ENCODE measurements at regions not wholly inside any gene's neighbourhood (a gene's known extent, or its start where the extent isn't known, plus 50 kb on each side); places are given as distances from the start of the nearest gene placed in this dataset.

DNA sequence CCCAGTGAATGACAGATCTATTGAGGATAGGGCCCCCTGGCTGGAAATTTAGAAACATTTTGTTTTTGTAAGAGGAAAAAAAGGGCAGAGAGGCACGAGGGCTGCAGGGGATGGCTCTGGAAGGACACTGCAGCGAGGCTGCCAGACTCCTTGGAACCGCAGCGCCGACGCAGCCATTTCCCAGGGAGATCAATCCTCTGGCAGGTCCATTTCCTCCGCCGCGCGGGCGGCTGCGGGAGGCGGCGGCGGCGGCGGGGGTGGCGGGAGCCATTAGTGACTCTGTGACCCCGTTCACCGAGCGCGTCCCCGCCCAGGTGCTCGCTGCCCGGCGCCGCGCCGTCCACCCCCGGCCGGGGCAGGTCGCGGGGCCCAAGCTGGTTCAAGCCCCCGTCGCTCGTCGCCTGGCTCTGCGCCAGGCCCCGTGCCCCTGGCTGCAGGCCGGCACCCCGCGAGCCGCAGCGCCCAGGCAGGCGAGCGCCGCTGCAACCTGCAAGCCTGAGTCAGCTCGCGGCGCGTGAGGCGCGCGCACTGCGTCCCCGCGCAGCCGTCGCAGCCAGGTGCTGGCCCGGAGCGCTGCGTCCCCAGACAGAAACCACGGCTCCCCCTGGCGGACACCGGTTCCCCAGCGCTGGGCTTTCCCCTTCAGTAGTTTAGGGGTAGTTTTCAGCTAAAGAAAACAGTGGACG lies 192.6 kb downstream of the KATNAL1 start (continued):
- TF ChIP-seq SP1 (CRISPR knock-in tag; conservative IDR thresholded peaks at IDR 0.05) (peak; percentile 43; the same call in 1 of the 2 replicates), FOXP1 (CRISPR knock-in tag; IDR thresholded peaks at IDR 0.05; ENCODE audit: borderline replicate concordance) (peak; percentile 59; the same call in 1 of the 2 replicates)

DNA sequence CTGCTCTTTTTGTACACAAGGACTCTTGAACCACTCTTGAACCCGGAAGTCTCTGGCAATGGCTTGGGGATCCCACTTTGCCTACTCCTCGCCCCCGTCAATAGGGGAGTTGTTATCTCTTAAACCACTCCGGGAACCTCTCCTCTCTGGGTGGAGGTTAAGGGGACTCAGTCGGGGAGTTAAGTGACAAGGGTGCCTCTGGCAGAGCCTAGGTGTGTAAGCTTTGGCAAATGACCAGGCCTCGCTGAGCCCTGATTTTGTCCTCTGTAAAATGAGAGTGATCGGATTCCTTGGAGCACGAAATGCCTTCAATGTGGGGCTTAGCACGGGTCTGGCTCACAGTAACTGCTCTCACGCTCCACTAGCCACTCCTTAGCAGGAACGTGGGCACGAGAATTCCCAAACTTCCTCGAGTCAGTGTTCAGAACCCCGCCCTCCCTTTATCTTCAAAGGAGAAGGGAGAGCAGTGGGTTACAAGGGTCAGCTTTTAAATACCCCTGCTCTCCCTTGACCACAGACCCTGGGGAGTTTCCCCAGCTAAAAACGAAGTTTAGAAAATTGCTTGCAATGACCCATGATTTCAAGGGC lies 193.3 kb downstream of the KATNAL1 start:
- ATAC-seq (no peak), DNase-seq (ENCODE audit: low spot score) (no peak)
- TF ChIP-seq FOXP1 (CRISPR knock-in tag; IDR thresholded peaks at IDR 0.05; ENCODE audit: borderline replicate concordance), result no peak
- TF ChIP-seq ZNF138 (CRISPR knock-in tag; conservative IDR thresholded peaks at IDR 0.05), result no peak
- no peak for TF ChIP-seq NFATC4 (CRISPR knock-in tag; IDR thresholded peaks at IDR 0.05)
- peaks cover 19% of the 10 kb centered on the region for H3K27me3 Mint-ChIP-seq (ENCODE audit: low read depth)
- CTCF ChIA-PET, result interaction anchor here (0.6 to 6.5 kb wide), 28 partner anchors 9 to 526 kb away, joined by 3 to 128 read pairs (median 6); partner anchors contain the start of gene UBL3
- H3K36me3 Mint-ChIP-seq, result 0 out of 2 replicates have a peak, but pooled peaks cover 2% of the 10 kb centered on the region
- peaks cover 10% of the 10 kb centered on the region for H3K9me3 Mint-ChIP-seq
- H3K4me3 Mint-ChIP-seq, result peak overlapping the region; percentile 75
- POLR2A ChIA-PET, result interaction anchor here (0.6 to 1.6 kb wide), 3 partner anchors 190 to 687 kb away, joined by 3 to 4 read pairs (median 3); no protein-coding TSS in a partner anchor
- 0 out of 2 replicates have a peak overlapping the region, but pooled peaks have one; percentile 60 for H3K27ac Mint-ChIP-seq
- H3K4me1 Mint-ChIP-seq, result peaks cover 41% of the 10 kb centered on the region

DNA sequence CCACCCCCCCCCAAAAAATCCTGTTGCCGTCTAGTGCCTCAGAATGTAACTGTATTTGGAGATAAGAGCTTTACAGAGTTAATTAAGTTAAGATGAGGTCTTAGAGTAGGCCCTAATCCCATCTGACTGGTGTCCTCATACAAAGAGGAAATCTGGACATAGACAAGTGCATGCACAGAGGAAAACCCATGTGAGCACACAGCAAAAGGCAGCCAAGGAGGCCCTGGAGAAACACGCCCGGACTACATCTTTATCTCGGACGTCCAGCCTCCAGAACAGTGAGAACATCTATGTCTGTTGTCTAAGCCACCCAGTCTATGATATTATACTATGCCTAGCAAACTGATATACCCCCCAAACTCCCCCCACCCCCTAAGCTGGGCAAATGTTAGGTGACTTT lies 193.8 kb downstream of the KATNAL1 start:
- Mint-ChIP-seq H3K27ac (no peak overlapping the region), H3K27me3 (ENCODE audit: low read depth) (peaks cover 19% of the 10 kb centered on the region), H3K4me3 (no peak overlapping the region), H3K36me3 (0 out of 2 replicates have a peak, but pooled peaks cover 2% of the 10 kb centered on the region), H3K4me1 (peaks cover 46% of the 10 kb centered on the region), H3K9me3 (peaks cover 10% of the 10 kb centered on the region)
- DNase-seq (ENCODE audit: low spot score) (no peak), ATAC-seq (no peak)
- POLR2A ChIA-PET, result interaction anchor here (0.6 kb wide), 2 partner anchors 210 to 686 kb away, joined by 3 read pairs; no protein-coding TSS in a partner anchor
- no peak for TF ChIP-seq CBFB (CRISPR knock-in tag; IDR thresholded peaks at IDR 0.05; ENCODE audit: low read depth)
- TF ChIP-seq, protein P1, sequence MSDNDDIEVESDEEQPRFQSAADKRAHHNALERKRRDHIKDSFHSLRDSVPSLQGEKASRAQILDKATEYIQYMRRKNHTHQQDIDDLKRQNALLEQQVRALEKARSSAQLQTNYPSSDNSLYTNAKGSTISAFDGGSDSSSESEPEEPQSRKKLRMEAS (CRISPR knock-in tag; IDR thresholded peaks at IDR 0.05), result no peak
- TF ChIP-seq MXD4 (CRISPR knock-in tag; IDR thresholded peaks at IDR 0.05; ENCODE audit: borderline replicate concordance), result no peak
- TF ChIP-seq FOXK1 (CRISPR knock-in tag; IDR thresholded peaks at IDR 0.05), result no peak
- TF ChIP-seq ATF1 (CRISPR knock-in tag; IDR thresholded peaks at IDR 0.05), result no peak
- CTCF ChIA-PET, result interaction anchor here (0.6 to 6.5 kb wide), 33 partner anchors 11 to 659 kb away, joined by 3 to 128 read pairs (median 6); partner anchors contain the start of gene UBL3

DNA sequence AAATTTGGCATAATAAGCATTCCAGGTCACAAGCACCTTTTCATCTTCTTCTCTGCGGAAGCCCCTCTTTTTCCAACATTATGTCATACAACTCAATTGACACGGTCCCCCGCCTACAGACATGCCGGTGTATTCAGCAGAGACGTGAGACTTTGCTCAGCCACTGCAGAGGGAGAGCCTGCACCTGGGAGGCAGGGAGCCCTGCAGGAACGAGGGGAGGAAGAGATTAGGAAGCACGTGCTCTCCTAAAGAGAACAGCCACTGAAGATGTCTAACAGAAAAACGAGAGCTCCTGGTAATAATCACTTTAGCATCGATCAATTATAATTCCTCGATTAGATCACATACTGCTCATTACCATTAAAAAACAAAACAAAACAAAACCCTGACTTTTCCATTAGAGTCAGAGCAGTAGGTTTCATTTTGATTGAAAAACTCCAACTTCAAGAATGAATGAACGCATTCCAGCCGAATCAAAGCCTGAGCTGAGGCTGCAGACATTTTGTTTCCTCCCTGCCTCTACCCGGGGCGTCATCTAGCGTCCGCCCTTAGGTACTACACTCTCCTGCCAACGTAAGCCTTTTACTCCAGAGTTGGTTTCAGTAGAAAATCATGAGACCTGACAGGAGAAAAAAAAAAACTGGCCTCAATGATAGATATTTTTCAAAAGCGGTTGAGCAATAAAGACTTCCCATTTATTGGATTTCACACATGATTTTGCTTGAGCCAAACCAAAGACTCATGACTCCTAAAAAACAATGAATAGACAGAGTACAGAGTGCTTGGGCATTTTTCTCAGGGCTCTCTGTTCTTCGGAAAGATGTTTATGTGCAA lies 194.5 kb downstream of the KATNAL1 start:
- POLR2A ChIA-PET, result no interaction called here
- no peak overlapping the region for H3K27ac Mint-ChIP-seq

More for the DNA sequence above, 194.5 kb downstream of the KATNAL1 start:
- DNase-seq (ENCODE audit: low spot score) (peak; percentile 82), ATAC-seq (peak; percentile 19)
- peaks cover 19% of the 10 kb centered on the region for H3K27me3 Mint-ChIP-seq (ENCODE audit: low read depth)
- H3K4me1 Mint-ChIP-seq, result peaks cover 43% of the 10 kb centered on the region
- H3K4me3 Mint-ChIP-seq, result no peak overlapping the region
- peaks cover 9% of the 10 kb centered on the region for H3K9me3 Mint-ChIP-seq
- 0 out of 2 replicates have a peak, but pooled peaks cover 2% of the 10 kb centered on the region for H3K36me3 Mint-ChIP-seq
- CTCF ChIA-PET, result interaction anchor here (0.7 to 6.5 kb wide), 45 partner anchors 8 to 658 kb away, joined by 3 to 128 read pairs (median 4); partner anchors contain the start of genes SLC7A1 and UBL3
- TF ChIP-seq, protein P1 (CRISPR knock-in tag; IDR thresholded peaks at IDR 0.05), result peak; percentile 54
- TF ChIP-seq, protein P2, sequence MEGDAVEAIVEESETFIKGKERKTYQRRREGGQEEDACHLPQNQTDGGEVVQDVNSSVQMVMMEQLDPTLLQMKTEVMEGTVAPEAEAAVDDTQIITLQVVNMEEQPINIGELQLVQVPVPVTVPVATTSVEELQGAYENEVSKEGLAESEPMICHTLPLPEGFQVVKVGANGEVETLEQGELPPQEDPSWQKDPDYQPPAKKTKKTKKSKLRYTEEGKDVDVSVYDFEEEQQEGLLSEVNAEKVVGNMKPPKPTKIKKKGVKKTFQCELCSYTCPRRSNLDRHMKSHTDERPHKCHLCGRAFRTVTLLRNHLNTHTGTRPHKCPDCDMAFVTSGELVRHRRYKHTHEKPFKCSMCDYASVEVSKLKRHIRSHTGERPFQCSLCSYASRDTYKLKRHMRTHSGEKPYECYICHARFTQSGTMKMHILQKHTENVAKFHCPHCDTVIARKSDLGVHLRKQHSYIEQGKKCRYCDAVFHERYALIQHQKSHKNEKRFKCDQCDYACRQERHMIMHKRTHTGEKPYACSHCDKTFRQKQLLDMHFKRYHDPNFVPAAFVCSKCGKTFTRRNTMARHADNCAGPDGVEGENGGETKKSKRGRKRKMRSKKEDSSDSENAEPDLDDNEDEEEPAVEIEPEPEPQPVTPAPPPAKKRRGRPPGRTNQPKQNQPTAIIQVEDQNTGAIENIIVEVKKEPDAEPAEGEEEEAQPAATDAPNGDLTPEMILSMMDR (IDR thresholded peaks at IDR 0.05), result peak; percentile 97
- no peak for TF ChIP-seq TEAD4 (CRISPR knock-in tag; IDR thresholded peaks at IDR 0.05)
